SK-N-MC (cell line): ENCODE measurements at regions not wholly inside any gene's neighbourhood (a gene's known extent, or its start where the extent isn't known, plus 50 kb on each side); places are given as distances from the start of the nearest gene placed in this dataset.

Source experiments
- EZH2 ChIP-seq: fragments of 200-600 bp; sonication (generic); IDR thresholded peaks from one replicate; pipeline ENCODE4 v1.6.1; 2017; ENCODE audit warnings: antibody characterized with exemption
- FOXP2 ChIP-seq: optimal IDR thresholded peaks from 2 replicates; pipeline ENCODE3; 2011; ENCODE audit warnings: mild to moderate bottlenecking, moderate library complexity; ENCODE audit not compliant: insufficient read depth; ENCODE audit errors: extremely low read length, control extremely low read depth
- POLR2AphosphoS5 ChIP-seq: IDR thresholded peaks from 2 replicates; pipeline ENCODE4 v1.6.1; 2012; ENCODE audit warnings: mild to moderate bottlenecking, low read depth, low read length, borderline replicate concordance

DNA sequence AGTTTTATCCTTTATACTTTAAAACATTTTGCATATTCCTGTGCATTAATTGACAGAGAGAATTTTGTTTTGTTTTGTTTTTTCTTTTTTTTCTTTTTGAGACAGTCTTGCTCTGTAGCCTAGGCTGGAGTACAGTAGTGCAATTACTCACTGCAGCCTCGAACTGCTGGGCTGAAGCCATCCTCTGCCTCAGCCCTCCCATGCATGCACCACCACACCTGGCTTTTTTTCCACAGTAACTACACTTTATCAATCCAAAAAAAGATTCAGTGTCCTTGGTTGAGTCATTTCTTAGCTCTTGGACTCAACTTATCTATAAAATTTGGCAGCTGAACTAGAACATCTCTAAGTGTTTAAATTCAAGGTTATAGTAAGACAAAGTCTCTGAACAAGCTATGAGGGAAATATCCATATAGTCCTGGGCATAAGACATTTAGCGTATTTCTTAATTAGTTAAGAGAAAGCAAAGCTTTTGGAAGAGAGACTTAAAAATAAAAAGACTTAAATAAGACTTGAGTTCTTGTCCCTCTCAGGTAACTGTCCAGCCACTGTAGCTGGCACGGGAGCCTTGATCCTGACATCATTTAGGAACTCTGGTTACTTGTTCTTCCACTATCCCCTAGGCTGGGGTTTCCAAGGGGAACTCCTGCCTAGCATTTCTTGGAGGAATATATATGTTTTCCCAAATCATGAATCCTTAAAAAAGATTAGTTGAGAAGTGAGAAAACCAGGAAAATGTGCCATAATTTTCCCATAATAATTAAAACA, 300.1 kb downstream of the HACE1 start:
- TF ChIP-seq POLR2AphosphoS5 (no peak), EZH2 (no peak), FOXP2 (no peak)
